Activated CD4-positive, alpha-beta T cell treated with anti-CD3 and anti-CD28 coated beads, Interleukin-2, amount 10 ng/mL, durations not matched to agents 7 days and 5 days (primary cell): ENCODE measurements at regions not wholly inside any gene's neighbourhood (a gene's known extent, or its start where the extent isn't known, plus 50 kb on each side); places are given as distances from the start of the nearest gene placed in this dataset.
"Not testable (repeated sequence)": the region's sequence is repeated elsewhere in the genome, so short reads cannot be mapped to it uniquely, and the experiment has no call there.

Experiments used
- CTCF ChIA-PET: fragments of 350-600 bp; sonication (Branson Sonifier 250); formaldehyde crosslinking; loops from one replicate; lab custom pipeline; 2021; ENCODE audit warnings: antibody characterized with exemption; lab: Charles Lee
- POLR2A ChIA-PET: fragments of 350-600 bp; sonication (Branson Sonifier 250); formaldehyde crosslinking; loops from one replicate; lab custom pipeline; 2021; ENCODE audit warnings: antibody characterized with exemption; lab: Charles Lee
- DNase-seq: peaks from one replicate; pipeline ENCODE4 v3.0.0-alpha.2; 2020
- H3K27ac Mint-ChIP-seq: one replicate; pipeline ENCODE4 v1.8.0; 2021; ENCODE audit warnings: mild to moderate bottlenecking, moderate library complexity, mixed read lengths
- H3K27me3 Mint-ChIP-seq: one replicate; pipeline ENCODE4 v1.8.0; 2021; ENCODE audit warnings: mixed read lengths
- H3K36me3 Mint-ChIP-seq: one replicate; pipeline ENCODE4 v1.8.0; 2021; ENCODE audit warnings: low read depth, mixed read lengths
- H3K4me1 Mint-ChIP-seq: one replicate; pipeline ENCODE4 v1.8.0; 2021; ENCODE audit warnings: mixed read lengths
- H3K4me3 Mint-ChIP-seq: one replicate; pipeline ENCODE4 v1.8.0; 2021; ENCODE audit warnings: mild to moderate bottlenecking, moderate library complexity, mixed read lengths
- H3K9me3 Mint-ChIP-seq: one replicate; pipeline ENCODE4 v1.8.0; 2021; ENCODE audit warnings: mixed read lengths

GRCh38 chr6:125570526-125570925 is 178.9 kb upstream of the HEY2 start:
- Mint-ChIP-seq H3K27me3 (peaks cover 10% of the 10 kb centered on the region), H3K9me3 (no peaks in the 10 kb centered on the region), H3K4me3 (no peak overlapping the region), H3K27ac (no peak overlapping the region), H3K36me3 (no peaks in the 10 kb centered on the region), H3K4me1 (no peaks in the 10 kb centered on the region)
- ChIA-PET CTCF (interaction anchor here (0.6 kb wide), 1 partner anchor 9 kb away, joined by 4 read pairs; no protein-coding TSS in a partner anchor), POLR2A (no interaction called here)
- no peak for DNase-seq

- POLR2A ChIA-PET = no interaction called here
- H3K9me3 Mint-ChIP-seq = no peaks in the 10 kb centered on the region
- H3K4me1 Mint-ChIP-seq = no peaks in the 10 kb centered on the region
- no peaks in the 10 kb centered on the region for H3K36me3 Mint-ChIP-seq
- no peak overlapping the region for H3K4me3 Mint-ChIP-seq
- no peak for DNase-seq
- H3K27me3 Mint-ChIP-seq = peaks cover 10% of the 10 kb centered on the region
- H3K27ac Mint-ChIP-seq = no peak overlapping the region
- CTCF ChIA-PET = interaction anchor here (0.6 kb wide), 2 partner anchors 9 to 17 kb away, joined by 3 to 4 read pairs; no protein-coding TSS in a partner anchor
Measured at GRCh38 chr6:125571207-125571755, 178.2 kb upstream of the HEY2 start.

DNA sequence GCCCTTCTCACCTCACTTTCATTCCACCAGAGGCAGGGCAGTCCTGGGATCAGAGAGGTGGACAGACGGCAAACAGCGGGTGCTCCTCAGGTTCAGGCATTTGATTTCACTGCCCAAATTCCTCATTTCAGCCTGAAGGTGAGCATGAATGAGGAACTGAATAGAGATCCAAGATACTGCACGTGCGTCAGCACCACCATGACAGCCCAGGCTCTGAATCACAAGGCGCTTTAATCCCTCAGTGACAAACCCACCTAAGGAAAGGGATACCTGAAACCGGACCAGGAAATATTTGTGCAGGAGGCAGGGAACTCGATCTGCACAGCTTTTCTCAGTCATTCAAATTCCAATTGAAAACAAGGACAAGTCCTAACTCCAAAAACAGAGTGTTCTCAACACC is 174.8 kb upstream of the HEY2 start:
- no peak overlapping the region for H3K4me3 Mint-ChIP-seq
- ChIA-PET CTCF (no interaction called here), POLR2A (no interaction called here)
- no peaks in the 10 kb centered on the region for H3K9me3 Mint-ChIP-seq
- H3K27me3 Mint-ChIP-seq = peaks cover 12% of the 10 kb centered on the region
- H3K36me3 Mint-ChIP-seq = no peaks in the 10 kb centered on the region
- H3K27ac Mint-ChIP-seq = no peak overlapping the region
- H3K4me1 Mint-ChIP-seq = no peaks in the 10 kb centered on the region
- no peak for DNase-seq

GRCh38 chr6:125577124-125577662 is 172.2 kb upstream of the HEY2 start:
- Mint-ChIP-seq H3K27me3 (peaks cover 9% of the 10 kb centered on the region), H3K4me3 (no peak overlapping the region), H3K4me1 (no peaks in the 10 kb centered on the region), H3K27ac (no peak overlapping the region), H3K9me3 (no peaks in the 10 kb centered on the region), H3K36me3 (no peaks in the 10 kb centered on the region)
- CTCF ChIA-PET = interaction anchor here (0.6 to 1.5 kb wide), 2 partner anchors 8 to 23 kb away, joined by 3 to 4 read pairs; no protein-coding TSS in a partner anchor
- POLR2A ChIA-PET = no interaction called here
- no peak for DNase-seq

- H3K27ac Mint-ChIP-seq = no peak overlapping the region
- H3K36me3 Mint-ChIP-seq = no peaks in the 10 kb centered on the region
- DNase-seq = no peak
- ChIA-PET POLR2A (no interaction called here), CTCF (no interaction called here)
- no peaks in the 10 kb centered on the region for H3K9me3 Mint-ChIP-seq
- H3K4me1 Mint-ChIP-seq = no peaks in the 10 kb centered on the region
- H3K4me3 Mint-ChIP-seq = no peak overlapping the region
- H3K27me3 Mint-ChIP-seq = peaks cover 2% of the 10 kb centered on the region
Measured at GRCh38 chr6:125584468-125584939, 164.9 kb upstream of the HEY2 start.

DNA sequence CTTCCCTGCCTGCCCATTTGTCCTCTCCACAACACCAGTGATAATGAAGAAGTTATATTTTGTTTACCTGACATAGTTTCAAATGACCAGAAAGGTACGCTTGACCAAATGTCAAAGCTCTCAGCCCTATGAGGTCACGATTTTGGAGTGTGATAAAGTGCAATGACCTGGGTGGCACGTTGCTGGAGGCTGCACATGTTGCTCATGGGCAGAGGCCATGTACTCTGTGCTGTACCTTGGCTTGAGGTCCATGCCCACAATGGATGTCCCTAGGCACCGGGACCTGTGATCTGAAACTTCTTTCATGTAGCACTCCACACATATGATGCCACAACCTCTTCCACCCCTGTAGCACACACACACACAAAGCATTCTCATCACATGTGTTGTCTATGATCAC is 164.0 kb upstream of the HEY2 start:
- Mint-ChIP-seq H3K9me3 (no peaks in the 10 kb centered on the region), H3K27ac (no peak overlapping the region), H3K36me3 (no peaks in the 10 kb centered on the region), H3K27me3 (peaks cover 2% of the 10 kb centered on the region), H3K4me3 (no peak overlapping the region), H3K4me1 (no peaks in the 10 kb centered on the region)
- DNase-seq = no peak
- POLR2A ChIA-PET = no interaction called here
- CTCF ChIA-PET = no interaction called here

GRCh38 chr6:125586074-125586473 is 163.4 kb upstream of the HEY2 start:
- H3K4me3 Mint-ChIP-seq = no peak overlapping the region
- no peaks in the 10 kb centered on the region for H3K9me3 Mint-ChIP-seq
- POLR2A ChIA-PET = no interaction called here
- no peaks in the 10 kb centered on the region for H3K4me1 Mint-ChIP-seq
- CTCF ChIA-PET = no interaction called here
- no peaks in the 10 kb centered on the region for H3K36me3 Mint-ChIP-seq
- H3K27me3 Mint-ChIP-seq = peaks cover 2% of the 10 kb centered on the region
- H3K27ac Mint-ChIP-seq = no peak overlapping the region
- no peak for DNase-seq

GRCh38 chr6:125586605-125587004 is 162.8 kb upstream of the HEY2 start:
- H3K4me1 Mint-ChIP-seq = no peaks in the 10 kb centered on the region
- ChIA-PET POLR2A (no interaction called here), CTCF (no interaction called here)
- H3K4me3 Mint-ChIP-seq = no peak overlapping the region
- H3K27ac Mint-ChIP-seq = no peak overlapping the region
- no peaks in the 10 kb centered on the region for H3K9me3 Mint-ChIP-seq
- no peak for DNase-seq
- no peaks in the 10 kb centered on the region for H3K27me3 Mint-ChIP-seq
- H3K36me3 Mint-ChIP-seq = no peaks in the 10 kb centered on the region

- Mint-ChIP-seq H3K9me3 (no peaks in the 10 kb centered on the region), H3K27ac (no peak overlapping the region), H3K4me3 (no peak overlapping the region), H3K36me3 (no peaks in the 10 kb centered on the region), H3K27me3 (no peaks in the 10 kb centered on the region), H3K4me1 (no peaks in the 10 kb centered on the region)
- DNase-seq = no peak
- CTCF ChIA-PET = interaction anchor here (0.7 kb wide), 1 partner anchor 16 kb away, joined by 3 read pairs; no protein-coding TSS in a partner anchor
- POLR2A ChIA-PET = no interaction called here
Measured at GRCh38 chr6:125587666-125588632, 161.5 kb upstream of the HEY2 start.

- H3K4me1 Mint-ChIP-seq, POLR2A ChIA-PET, H3K4me3 Mint-ChIP-seq, CTCF ChIA-PET, H3K27ac Mint-ChIP-seq, H3K36me3 Mint-ChIP-seq, H3K27me3 Mint-ChIP-seq, H3K9me3 Mint-ChIP-seq, DNase-seq: not testable (repeated sequence)
Measured at GRCh38 chr6:125591796-125592195, 157.6 kb upstream of the HEY2 start.

DNA sequence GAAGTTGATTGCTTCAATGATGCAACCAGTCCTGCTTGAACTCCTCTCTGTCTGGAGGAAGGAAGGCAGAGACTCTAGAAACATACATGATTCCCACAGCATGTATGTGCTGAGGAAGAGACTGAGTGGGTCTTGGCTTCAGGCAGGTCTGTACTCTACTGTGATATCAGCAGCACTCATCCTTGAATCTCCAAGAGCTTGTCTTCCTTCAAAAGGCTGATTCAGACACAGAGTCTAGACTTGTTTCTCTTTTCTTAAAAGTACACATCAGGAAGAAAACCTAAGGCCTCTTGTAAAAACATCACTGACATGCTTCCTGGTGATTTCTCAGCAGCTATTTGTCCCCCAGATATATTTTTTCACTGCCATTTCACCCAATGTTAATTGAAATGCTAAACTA is 155.7 kb upstream of the HEY2 start:
- no peak for DNase-seq
- ChIA-PET CTCF (no interaction called here), POLR2A (no interaction called here)
- Mint-ChIP-seq H3K9me3 (no peaks in the 10 kb centered on the region), H3K27ac (no peak overlapping the region), H3K36me3 (no peaks in the 10 kb centered on the region), H3K4me1 (no peaks in the 10 kb centered on the region), H3K27me3 (peaks cover 2% of the 10 kb centered on the region), H3K4me3 (no peak overlapping the region)

DNA sequence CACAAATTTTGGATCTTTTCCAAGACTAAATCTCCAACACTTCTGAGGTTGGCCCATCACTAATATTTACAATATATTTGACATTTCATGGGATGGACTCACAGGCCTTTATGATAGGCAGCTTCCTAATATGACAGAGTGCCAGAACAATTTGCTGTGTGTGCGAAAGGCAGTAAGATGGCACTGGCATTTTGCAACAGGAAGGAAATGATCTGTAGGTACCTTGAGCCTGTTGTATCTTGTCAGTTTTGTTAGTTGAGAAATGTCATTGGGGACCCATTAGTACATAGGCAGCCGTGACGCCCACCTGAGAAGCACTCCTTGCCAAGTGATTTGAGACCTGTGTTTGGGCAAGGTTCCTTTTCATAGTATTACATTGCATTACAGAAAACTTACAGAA is 153.4 kb upstream of the HEY2 start:
- Mint-ChIP-seq H3K36me3 (no peaks in the 10 kb centered on the region), H3K27ac (no peak overlapping the region), H3K27me3 (peaks cover 2% of the 10 kb centered on the region), H3K4me3 (no peak overlapping the region), H3K9me3 (no peaks in the 10 kb centered on the region), H3K4me1 (no peaks in the 10 kb centered on the region)
- ChIA-PET POLR2A (no interaction called here), CTCF (no interaction called here)
- no peak for DNase-seq
